Sciatic nerve (tissue), 2 donors: ENCODE measurements at regions not wholly inside any gene's neighbourhood (a gene's known extent, or its start where the extent isn't known, plus 50 kb on each side); places are given as distances from the start of the nearest gene placed in this dataset.

Experiments
- ATAC-seq: fragments of 200-7000 bp; cut with Tn5 transposase; one replicate; pipeline ENCODE4 v1.9.1; 2020; ENCODE audit warnings: mild to moderate bottlenecking, moderate library complexity
- DNase-seq: peaks from one replicate; pipeline ENCODE4 v3.0.0-alpha.2; 2020; ENCODE audit warnings: low spot score
- intact Hi-C: fragments of 100-400 bp; cut with DNase I; formaldehyde crosslinking; loops from one replicate; pipeline ENCODE4 v1.14.2; 2022
- donor health status: DM: no; HTN: no; CAD: no.
- donor health status: DM: no; HTN: no; CAD: no.

DNA sequence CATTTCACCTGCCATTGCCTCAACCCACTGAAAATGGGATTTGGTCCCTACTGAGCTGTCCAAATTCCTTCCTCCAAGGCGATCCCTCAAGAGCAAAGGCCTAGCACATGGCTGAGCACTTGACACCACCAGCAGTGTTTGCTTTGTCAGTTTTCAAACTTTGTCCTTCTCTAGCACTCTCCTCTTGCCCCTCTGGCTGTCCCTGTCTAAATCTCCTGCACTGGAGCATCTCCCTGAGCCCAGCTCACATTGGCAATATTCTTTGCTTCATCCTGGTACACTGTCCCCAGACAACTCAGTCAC lies 66.6 kb upstream of the FTH1 start:
- intact Hi-C loops = no loop called here
- ATAC-seq (no peak), DNase-seq (no peak)

DNA sequence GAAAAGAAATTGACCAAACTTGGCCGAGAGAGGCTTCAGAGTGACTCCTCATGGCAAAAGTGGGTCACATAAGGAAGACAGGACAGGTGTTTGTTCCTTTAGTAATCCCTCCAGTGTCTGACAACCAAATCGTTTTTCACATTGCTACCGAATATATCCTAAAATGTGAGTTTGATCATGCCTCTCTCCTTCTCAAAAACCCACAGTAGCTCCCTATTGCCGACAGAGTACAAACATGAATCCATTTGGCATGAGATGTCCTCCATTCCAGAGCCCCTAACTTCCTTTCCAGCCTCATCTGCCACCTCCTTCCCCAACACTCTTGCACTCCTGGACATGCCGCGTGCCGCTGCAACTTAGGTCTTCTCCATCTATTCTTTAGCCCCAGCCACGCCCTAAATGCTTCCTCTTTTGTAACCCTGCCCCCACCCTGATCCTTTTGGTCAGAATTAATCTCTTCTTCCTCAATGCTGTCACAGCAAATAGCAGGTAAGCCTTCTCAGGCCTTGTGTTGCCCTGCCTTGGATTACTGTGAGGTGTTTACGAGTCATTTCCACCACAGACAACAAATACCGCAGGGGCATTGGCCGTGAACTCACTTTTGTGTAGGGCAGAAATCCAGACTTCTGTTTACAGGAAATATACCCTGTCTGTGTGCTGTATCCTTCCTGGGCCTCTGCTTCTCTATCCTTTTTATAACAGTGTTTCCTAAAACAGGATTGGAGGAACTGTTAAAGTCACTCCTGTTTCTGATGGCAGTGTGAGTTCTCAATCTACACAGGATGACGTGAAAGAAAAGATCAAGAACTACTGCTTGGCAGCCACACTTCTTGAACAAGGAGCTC lies 66.0 kb upstream of the FTH1 start:
- no peak for ATAC-seq
- intact Hi-C loops = no loop called here
- DNase-seq = no peak

DNA sequence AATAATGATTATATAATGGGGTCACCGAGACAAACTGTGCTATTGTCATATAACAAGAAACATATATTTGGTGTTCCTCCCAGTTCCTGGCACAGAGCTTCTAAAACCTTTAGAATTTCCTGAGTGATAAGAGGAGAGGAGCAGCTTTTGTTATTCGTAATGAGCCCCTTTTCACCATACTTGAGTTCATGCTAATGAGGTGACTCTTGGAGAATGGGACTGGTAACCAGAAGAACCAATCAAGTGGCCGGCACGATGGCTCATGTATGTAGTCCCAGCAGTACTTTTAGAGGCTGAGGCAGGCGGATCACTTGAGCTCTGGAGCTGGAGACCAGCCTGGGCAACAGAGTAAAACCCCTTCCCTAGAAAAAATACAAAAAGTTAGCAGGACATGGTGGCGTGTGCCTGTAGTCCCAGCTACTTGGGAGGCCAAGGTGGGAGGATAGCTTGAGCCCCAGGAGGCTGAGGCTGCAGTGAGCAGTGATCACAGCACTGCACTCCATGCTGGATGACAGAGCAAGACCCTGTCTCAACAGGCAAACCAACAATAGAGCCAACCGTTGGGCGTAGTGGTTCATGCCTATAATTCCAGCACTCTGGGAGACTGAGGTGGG lies 62.7 kb upstream of the FTH1 start:
- ATAC-seq = no peak
- intact Hi-C loops = no loop called here
- no peak for DNase-seq

DNA sequence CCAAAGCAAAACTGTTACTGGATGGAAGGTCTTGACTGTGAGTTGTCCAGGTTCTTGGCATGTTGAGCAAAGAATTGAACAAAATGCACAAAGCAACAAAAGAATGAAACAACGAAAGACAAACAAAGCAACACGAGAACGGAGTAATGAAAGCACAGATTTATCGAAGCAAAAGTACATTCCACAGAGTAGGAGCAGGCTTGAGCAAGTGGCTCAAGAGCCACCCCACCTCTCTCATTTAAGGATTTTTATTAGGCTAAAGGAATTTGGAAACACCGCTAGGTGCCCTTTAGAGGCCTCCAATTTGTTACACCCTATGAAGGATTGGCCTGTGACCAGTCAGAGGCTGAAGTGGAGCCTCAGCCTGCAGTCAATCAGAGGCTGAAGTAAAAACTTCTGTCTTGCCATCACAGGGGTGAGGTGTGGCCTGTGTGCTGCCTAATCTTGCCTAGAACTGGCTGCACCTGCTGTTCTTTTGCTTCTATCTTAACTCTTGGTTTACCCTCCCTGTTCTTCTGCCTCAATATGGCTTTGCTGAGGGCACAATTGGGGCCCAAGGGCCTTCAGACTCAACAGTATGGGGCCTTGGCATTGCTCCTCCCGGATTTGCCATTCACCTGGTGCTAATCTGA lies 59.4 kb upstream of the FTH1 start:
- intact Hi-C loops = no loop called here
- ATAC-seq (no peak), DNase-seq (no peak)

DNA sequence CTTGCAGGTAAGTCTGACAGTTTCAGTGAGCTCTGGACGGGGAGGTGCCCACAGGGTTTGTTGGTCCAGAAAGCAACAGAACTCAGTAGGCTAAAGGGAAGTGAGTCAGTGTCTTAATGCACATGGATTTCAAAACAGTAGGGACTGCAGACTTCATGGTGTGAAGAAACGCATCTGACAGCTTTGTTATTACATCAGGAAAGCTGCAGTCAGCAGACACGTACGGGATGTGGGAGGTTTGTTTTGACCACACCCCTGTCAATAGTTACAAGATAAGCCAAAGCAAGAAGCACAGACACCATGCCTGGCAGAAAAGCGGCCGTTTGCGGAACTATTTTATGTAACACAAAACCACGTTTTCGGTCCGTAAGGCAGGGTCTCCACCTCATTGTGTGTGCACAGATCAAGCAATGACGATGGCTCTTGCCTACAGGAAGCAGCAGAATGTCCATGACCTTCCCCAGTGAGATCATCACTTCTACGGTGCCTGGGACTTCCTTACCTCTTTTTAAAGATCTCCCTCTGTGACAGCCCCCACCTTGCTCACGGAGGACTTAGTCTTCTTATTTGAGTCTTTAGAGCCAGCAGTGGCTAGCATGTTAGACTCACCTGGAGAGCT lies 58.2 kb upstream of the FTH1 start:
- DNase-seq (peak; percentile 64), ATAC-seq (peak; percentile 91)
- intact Hi-C loops = no loop called here

DNA sequence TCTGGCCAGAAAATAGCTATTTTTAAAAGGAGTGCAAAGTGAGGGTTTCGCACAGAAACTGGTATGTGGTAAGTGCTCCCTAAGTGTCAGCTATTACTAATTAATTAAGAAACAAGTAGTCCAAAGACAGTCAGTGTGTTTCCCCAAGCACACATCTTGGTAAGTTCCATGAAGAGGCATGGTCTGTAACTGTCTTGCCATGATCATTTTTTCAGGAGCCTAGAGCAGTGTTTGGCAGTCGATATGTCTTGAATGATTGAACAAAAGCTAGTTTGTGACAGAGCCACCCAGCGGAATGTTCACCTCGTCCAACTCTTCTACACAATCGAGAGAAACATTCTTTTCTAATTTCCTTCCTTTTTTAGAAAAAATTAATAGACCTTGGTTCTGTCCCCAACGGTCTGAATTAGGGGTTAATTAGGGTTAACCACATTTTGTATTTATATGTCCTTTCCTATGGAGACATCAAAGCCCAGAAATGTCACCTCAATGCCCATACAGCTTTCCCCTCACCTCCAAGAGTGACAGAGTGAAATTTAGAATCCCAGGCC lies 57.6 kb upstream of the FTH1 start:
- intact Hi-C loops = no loop called here
- no peak for DNase-seq
- ATAC-seq = peak; percentile 9

DNA sequence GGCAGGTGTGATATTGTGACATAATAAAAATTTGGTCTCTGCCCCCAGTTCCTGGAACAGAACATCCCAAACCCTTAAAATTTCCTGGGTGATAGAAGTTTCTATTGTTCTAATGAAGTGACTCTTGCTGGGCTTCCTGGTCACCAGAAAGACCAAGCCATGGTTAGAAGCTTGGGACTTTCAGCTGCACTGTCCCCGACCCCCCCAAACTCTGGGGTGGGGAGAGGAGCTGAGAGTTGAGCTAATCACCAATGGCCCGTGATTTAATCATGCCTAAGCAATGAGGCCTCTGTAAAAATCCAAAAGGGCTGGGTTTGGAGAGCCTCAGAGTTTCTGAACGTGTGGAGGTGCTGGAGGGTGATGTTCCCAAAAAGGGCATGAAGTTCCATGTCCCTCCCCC lies 54.8 kb upstream of the FTH1 start:
- ATAC-seq (no peak), DNase-seq (no peak)
- intact Hi-C loops = no loop called here

DNA sequence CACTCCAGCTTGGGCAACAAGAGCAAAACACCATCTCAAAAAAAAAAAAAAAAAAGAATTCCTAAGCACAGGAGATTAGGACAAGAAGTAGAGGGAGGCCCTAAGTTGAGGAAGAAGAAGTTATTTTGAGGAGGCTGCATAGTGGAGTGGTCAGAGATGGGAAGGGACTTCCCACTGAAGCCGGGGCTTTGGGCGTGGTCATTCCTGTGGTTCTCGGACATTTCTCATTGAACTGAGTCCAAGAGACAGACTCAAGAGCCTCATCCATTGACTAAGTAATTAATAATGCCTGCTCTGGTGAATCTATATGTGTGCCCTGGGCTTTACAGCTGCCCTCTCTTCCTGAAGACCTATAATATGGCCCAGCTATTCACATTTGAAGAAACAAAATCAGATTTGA lies 53.2 kb upstream of the FTH1 start:
- intact Hi-C loops = no loop called here
- no peak for DNase-seq
- ATAC-seq = no peak

DNA sequence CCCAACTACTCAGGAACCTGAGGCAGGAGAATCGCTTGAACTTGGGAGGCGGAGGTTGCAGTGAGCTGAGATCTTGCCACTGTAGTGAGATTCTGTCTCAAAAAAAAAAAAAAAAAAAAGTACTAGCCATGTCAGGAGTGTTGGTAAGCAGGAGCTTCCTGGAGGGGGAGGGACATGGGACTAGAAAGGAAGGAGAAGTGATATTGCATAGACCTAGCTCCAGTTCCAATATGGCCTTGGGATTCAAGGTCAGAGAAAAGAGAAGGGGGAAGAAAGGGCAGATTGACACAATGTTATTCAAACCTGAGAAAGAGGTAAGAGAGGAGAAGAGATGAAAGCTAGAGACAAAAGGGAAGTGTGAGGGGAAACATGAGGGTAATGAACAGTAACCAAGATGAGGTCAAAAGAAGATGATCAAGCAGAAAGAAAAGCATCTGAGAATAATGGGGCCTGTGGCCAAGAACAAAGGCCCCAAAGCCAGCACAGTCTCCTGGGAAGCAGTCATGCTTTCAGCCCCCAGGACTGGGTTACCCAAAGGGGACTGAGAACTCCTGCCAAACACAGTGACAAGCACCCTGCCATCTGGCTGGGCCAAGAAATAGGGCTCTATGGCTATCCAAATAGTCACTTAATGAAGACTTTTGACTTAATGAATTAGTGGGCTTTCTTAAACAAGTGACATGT lies 51.7 kb upstream of the FTH1 start:
- intact Hi-C loops = no loop called here
- DNase-seq = no peak
- no peak for ATAC-seq

DNA sequence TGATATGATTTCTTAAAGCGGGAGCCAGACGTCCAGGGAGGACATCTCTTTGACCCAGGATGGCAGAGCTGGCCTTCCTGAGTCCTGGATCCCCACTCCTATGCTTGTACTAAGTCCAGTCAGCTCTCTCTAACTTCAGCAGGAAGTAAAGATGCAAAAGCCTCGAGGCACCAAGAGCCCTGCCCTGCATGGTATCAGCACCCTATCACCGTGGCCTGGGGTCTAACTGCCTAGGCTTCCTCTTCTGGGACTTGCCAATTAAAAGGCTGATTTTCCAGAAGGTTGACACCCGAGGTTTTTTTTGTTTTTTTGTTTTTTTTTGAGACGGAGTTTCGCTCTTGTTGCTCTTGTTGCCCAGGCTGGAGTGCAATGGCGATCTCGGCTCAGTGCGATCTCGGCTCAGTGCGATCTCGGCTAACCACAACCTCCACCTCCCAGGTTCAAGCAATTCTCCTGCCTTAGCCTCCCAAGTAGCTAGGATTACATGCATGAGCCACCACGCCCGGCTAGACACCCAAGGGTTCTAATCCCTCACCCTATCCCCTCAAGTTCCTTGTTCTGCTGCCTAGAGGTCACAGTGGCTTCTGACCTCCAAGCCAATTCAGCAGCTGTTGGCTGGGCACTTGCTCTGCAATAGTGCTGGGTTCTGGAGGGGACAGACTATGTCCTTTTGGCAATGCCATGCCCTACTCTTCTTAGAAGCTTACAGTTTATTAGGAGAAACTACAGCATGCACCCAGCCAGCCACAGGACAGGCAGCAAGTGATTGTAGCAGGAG lies 50.6 kb upstream of the FTH1 start:
- no peak for ATAC-seq
- intact Hi-C loops = no loop called here

More for the DNA sequence above, 50.6 kb upstream of the FTH1 start:
- DNase-seq = no peak
